Activated CD4-positive, alpha-beta memory T cell treated with anti-CD3 and anti-CD28 coated beads, Interleukin-2, amount 10 ng/mL, durations not matched to agents 7 days and 5 days (primary cell): ENCODE measurements at regions not wholly inside any gene's neighbourhood (a gene's known extent, or its start where the extent isn't known, plus 50 kb on each side); places are given as distances from the start of the nearest gene placed in this dataset.

Source experiments
- CTCF ChIA-PET: fragments of 350-600 bp; sonication (Branson Sonifier 250); formaldehyde crosslinking; loops from one replicate; lab custom pipeline; 2021; ENCODE audit warnings: antibody characterized with exemption, inconsistent platforms; lab: Charles Lee
- POLR2A ChIA-PET: fragments of 350-600 bp; sonication (Branson Sonifier 250); formaldehyde crosslinking; loops from one replicate; lab custom pipeline; 2021; ENCODE audit warnings: antibody characterized with exemption; lab: Charles Lee
- DNase-seq: peaks from one replicate; pipeline ENCODE4 v3.0.0-alpha.2; 2020
- H3K27ac Mint-ChIP-seq: one replicate; pipeline ENCODE4 v1.8.0; 2021; ENCODE audit warnings: mild to moderate bottlenecking, mixed read lengths
- H3K27me3 Mint-ChIP-seq: one replicate; pipeline ENCODE4 v1.8.0; 2021; ENCODE audit warnings: mixed read lengths
- H3K36me3 Mint-ChIP-seq: one replicate; pipeline ENCODE4 v1.8.0; 2021; ENCODE audit warnings: low read depth, mixed read lengths
- H3K4me1 Mint-ChIP-seq: one replicate; pipeline ENCODE4 v1.8.0; 2021; ENCODE audit warnings: mixed read lengths
- H3K4me3 Mint-ChIP-seq: one replicate; pipeline ENCODE4 v1.8.0; 2021; ENCODE audit warnings: mild to moderate bottlenecking, mixed read lengths
- H3K9me3 Mint-ChIP-seq: one replicate; pipeline ENCODE4 v1.8.0; 2021; ENCODE audit warnings: mixed read lengths

DNA sequence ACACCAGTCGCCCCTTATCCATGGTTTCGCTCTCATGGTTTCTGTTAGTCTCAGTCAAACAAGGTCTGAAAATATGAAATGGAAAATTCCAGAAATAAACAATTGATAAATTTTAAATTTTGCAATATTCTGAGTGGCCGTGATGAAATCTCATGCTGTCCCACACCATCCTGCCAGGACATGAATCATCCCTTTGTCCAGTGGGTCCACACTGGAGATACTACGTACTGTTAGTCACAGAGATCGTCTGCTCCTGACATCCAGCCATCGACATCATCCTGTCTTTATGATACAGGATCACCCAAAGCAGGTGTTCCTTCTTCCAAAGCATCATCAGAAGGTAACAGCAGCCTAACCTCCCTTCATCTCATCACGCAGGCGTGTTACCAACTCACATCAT is 76.5 kb upstream of the MSX1 start:
- ChIA-PET POLR2A (no interaction called here), CTCF (no interaction called here)
- Mint-ChIP-seq H3K9me3 (peaks cover 10% of the 10 kb centered on the region), H3K27me3 (no peaks in the 10 kb centered on the region), H3K4me3 (no peak overlapping the region), H3K27ac (no peak overlapping the region), H3K36me3 (no peaks in the 10 kb centered on the region), H3K4me1 (peaks cover 6% of the 10 kb centered on the region)
- DNase-seq, result no peak

DNA sequence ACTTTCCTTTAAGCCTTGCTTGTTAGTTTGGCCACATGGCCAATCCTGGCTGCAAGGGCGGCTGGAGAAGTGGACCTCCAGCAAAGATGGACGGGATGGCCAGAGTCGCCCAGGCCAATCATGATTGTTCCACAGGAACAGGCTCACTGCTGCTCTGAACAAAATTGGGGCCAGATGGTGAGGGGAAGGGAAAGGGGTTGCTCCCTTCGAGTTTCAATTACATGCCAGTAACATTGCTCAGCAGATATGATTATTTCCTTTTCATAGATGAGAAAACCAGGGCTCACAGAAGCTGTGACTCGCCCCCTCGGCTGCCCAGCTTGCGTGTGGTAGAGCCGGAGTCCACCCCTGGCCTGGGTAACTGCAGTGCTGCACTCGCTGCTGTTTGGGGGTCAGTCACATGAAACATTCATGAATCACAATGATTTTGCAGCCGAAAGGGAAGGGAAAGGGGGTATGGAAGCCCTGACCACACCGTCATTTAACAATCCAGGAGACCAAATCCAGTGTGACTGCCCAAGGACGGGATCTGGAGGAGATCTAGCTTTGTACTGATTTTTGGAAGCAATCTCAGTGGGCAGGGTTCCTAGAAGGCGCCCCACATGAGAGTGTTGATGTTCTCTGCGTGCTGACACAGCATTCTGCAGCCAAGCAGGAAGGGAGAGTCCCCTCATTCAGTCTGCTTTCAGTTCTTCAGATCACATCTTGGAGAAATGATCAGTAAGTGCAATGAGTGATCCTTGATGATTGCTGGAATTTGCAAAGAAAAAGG is 77.3 kb upstream of the MSX1 start:
- no peak for DNase-seq

GRCh38 chr4:4780729-4781244 is 78.7 kb upstream of the MSX1 start:
- no peak overlapping the region for H3K27ac Mint-ChIP-seq
- no peak for DNase-seq
- H3K4me3 Mint-ChIP-seq, result no peak overlapping the region
- no peaks in the 10 kb centered on the region for H3K27me3 Mint-ChIP-seq
- no peaks in the 10 kb centered on the region for H3K36me3 Mint-ChIP-seq
- POLR2A ChIA-PET, result no interaction called here
- H3K9me3 Mint-ChIP-seq, result peaks cover 2% of the 10 kb centered on the region
- no peaks in the 10 kb centered on the region for H3K4me1 Mint-ChIP-seq
- CTCF ChIA-PET, result no interaction called here

More for the DNA sequence above, 77.3 kb upstream of the MSX1 start:
- Mint-ChIP-seq H3K36me3 (no peaks in the 10 kb centered on the region), H3K9me3 (peaks cover 4% of the 10 kb centered on the region), H3K27ac (no peak overlapping the region), H3K27me3 (no peaks in the 10 kb centered on the region), H3K4me1 (no peaks in the 10 kb centered on the region), H3K4me3 (no peak overlapping the region)
- ChIA-PET POLR2A (no interaction called here), CTCF (no interaction called here)

DNA sequence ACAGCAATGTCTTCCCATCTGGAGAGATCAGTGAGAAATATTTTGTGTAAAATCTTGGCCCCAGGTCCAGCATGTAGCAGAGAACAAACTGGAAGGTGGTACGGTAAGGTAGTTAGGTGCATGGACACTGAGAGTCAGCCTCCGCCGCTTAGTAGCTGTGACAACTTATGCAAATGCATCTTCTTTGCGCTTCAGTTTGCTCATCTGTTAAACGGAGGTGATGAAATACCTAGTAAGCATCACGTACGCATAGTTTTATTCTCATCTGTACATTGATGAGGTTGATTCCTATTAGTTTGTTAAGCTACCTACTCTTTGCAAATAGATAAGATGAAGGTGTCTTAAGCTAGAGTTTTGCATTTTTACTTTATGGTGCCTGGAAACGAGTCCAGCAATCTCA is 80.0 kb upstream of the MSX1 start:
- H3K4me3 Mint-ChIP-seq, result no peak overlapping the region
- CTCF ChIA-PET, result no interaction called here
- no peaks in the 10 kb centered on the region for H3K36me3 Mint-ChIP-seq
- H3K27ac Mint-ChIP-seq, result no peak overlapping the region
- H3K4me1 Mint-ChIP-seq, result no peaks in the 10 kb centered on the region
- H3K9me3 Mint-ChIP-seq, result no peaks in the 10 kb centered on the region
- POLR2A ChIA-PET, result no interaction called here
- no peaks in the 10 kb centered on the region for H3K27me3 Mint-ChIP-seq
- no peak for DNase-seq

GRCh38 chr4:4779054-4779453 is 80.4 kb upstream of the MSX1 start:
- CTCF ChIA-PET, result no interaction called here
- no peak for DNase-seq
- no peaks in the 10 kb centered on the region for H3K27me3 Mint-ChIP-seq
- no peak overlapping the region for H3K4me3 Mint-ChIP-seq
- H3K4me1 Mint-ChIP-seq, result no peaks in the 10 kb centered on the region
- no peak overlapping the region for H3K27ac Mint-ChIP-seq
- no peaks in the 10 kb centered on the region for H3K9me3 Mint-ChIP-seq
- no peaks in the 10 kb centered on the region for H3K36me3 Mint-ChIP-seq
- POLR2A ChIA-PET, result no interaction called here

DNA sequence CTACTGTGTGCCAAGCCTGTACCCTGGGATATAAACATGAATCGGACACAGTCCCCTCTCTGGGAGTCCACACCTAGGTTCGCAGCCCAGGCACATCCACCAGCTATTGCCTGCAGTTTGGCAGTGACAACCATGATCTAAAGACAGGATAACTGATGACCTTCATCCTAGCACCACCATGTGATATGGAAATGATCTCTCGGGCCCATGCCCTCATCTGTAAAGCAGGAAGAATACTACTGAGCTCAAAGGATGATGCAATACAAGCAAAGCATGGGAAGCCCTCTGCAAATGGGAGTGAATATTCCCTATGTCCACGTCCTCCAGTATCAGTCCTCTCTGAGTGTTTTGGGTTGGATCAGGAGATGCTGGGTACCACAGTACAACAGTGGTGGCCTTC is 80.9 kb upstream of the MSX1 start:
- Mint-ChIP-seq H3K27me3 (no peaks in the 10 kb centered on the region), H3K9me3 (no peaks in the 10 kb centered on the region), H3K36me3 (no peaks in the 10 kb centered on the region), H3K4me1 (no peaks in the 10 kb centered on the region), H3K27ac (no peak overlapping the region), H3K4me3 (no peak overlapping the region)
- no peak for DNase-seq
- ChIA-PET CTCF (no interaction called here), POLR2A (no interaction called here)

DNA sequence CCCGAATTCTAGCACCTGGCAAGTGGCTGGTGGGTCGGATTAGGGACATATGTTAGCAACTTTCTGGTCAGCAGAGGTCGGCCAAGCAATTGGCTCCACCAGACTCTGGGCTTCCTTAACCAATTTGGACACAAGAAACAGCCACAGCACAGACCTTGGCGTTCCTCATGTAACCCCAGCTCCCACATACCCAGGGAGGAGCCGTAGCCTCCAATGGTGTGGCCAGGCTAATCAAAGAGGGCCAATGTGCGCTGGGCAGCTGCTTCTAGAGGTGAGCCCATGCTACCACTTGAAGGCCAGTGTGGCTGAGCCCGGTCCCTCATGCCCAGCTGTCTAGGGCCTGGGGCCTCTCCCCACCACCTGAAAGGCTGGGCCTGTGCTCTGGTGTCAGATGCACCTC is 82.5 kb upstream of the MSX1 start:
- POLR2A ChIA-PET, result no interaction called here

DNA sequence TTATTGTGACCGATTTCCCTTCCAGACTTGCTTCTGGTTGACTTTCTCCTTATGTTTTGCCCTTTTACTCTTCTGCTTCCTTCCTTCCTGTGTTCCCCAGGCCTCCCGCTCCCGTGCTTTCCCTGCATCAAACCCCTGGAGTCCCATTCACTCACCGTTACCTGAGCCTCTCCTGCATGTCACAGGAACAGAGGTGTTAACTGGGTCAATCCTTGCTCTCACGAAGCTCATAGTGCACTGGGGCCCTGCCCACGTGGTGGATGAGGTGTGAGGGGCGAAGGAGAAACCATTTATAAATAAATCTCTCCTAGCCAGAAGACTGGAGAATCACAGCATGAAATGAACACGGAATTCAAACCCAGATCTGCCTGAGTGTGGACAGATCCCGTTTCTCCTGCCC is 83.1 kb upstream of the MSX1 start:
- DNase-seq, result no peak
- Mint-ChIP-seq H3K9me3 (no peaks in the 10 kb centered on the region), H3K4me1 (no peaks in the 10 kb centered on the region), H3K36me3 (no peaks in the 10 kb centered on the region), H3K4me3 (no peak overlapping the region), H3K27ac (no peak overlapping the region), H3K27me3 (no peaks in the 10 kb centered on the region)
- ChIA-PET CTCF (no interaction called here), POLR2A (no interaction called here)

More for the DNA sequence above, 82.5 kb upstream of the MSX1 start:
- H3K4me3 Mint-ChIP-seq, result no peak overlapping the region
- no peaks in the 10 kb centered on the region for H3K9me3 Mint-ChIP-seq
- CTCF ChIA-PET, result no interaction called here
- no peaks in the 10 kb centered on the region for H3K4me1 Mint-ChIP-seq
- no peak for DNase-seq
- H3K36me3 Mint-ChIP-seq, result no peaks in the 10 kb centered on the region
- no peaks in the 10 kb centered on the region for H3K27me3 Mint-ChIP-seq
- no peak overlapping the region for H3K27ac Mint-ChIP-seq

- ChIA-PET CTCF (no interaction called here), POLR2A (no interaction called here)
- Mint-ChIP-seq H3K36me3 (no peaks in the 10 kb centered on the region), H3K9me3 (no peaks in the 10 kb centered on the region), H3K27me3 (no peaks in the 10 kb centered on the region), H3K4me1 (no peaks in the 10 kb centered on the region), H3K4me3 (no peak overlapping the region), H3K27ac (no peak overlapping the region)
- DNase-seq, result no peak
Measured at GRCh38 chr4:4775493-4776004, 83.9 kb upstream of the MSX1 start.

DNA sequence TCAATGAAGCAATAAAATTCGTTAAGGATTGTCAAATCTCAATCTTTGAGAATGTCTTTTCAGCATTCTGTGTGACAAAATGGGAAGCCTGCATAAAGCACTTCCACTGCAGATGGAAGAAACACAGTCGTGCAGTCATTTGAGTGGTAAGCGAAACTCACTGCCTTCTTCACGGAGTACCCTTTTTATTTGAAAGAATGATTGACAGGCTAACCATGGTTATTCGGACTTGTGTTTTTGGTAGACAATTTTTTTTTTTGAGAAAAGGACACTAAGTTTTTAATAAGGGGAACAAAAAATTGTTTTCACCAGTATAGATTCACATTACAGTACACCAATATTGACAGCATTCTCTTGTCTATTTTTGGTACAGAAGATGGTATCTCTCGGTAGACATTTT is 86.9 kb upstream of the MSX1 start:
- no peak overlapping the region for H3K27ac Mint-ChIP-seq
- ChIA-PET POLR2A (no interaction called here), CTCF (no interaction called here)
- H3K4me3 Mint-ChIP-seq, result no peak overlapping the region
- H3K36me3 Mint-ChIP-seq, result peaks cover under 1% of the 10 kb centered on the region
- no peaks in the 10 kb centered on the region for H3K9me3 Mint-ChIP-seq
- H3K27me3 Mint-ChIP-seq, result no peaks in the 10 kb centered on the region
- H3K4me1 Mint-ChIP-seq, result no peaks in the 10 kb centered on the region
- DNase-seq, result no peak

GRCh38 chr4:4771160-4771559 is 88.3 kb upstream of the MSX1 start:
- Mint-ChIP-seq H3K36me3 (peaks cover 3% of the 10 kb centered on the region), H3K4me1 (no peaks in the 10 kb centered on the region), H3K4me3 (no peak overlapping the region), H3K27me3 (no peaks in the 10 kb centered on the region), H3K27ac (no peak overlapping the region), H3K9me3 (peaks cover 4% of the 10 kb centered on the region)
- POLR2A ChIA-PET, result no interaction called here
- CTCF ChIA-PET, result interaction anchor here (0.7 kb wide), 1 partner anchor 49 kb away, joined by 3 read pairs; no protein-coding TSS in a partner anchor
- no peak for DNase-seq

DNA sequence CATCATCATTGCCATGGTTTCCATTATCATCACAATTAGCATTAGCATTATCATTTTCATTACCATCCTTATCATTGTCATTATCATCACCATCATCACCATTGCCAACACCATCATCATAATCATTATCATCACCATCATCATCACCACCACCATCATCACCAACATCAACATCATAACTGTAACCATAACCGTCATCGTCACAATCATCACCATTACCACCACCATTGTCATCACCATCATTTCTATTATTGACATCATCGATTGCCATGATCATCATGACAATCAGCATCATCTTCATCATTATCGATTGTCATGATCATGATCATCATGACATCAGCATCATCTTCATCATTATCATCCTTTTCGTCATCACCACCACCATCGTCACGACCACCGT is 88.9 kb upstream of the MSX1 start:
- no peak overlapping the region for H3K27ac Mint-ChIP-seq
- no peaks in the 10 kb centered on the region for H3K27me3 Mint-ChIP-seq
- H3K9me3 Mint-ChIP-seq, result peaks cover 4% of the 10 kb centered on the region
- no peaks in the 10 kb centered on the region for H3K4me1 Mint-ChIP-seq
- CTCF ChIA-PET, result no interaction called here
- DNase-seq, result no peak
- no peak overlapping the region for H3K4me3 Mint-ChIP-seq
- H3K36me3 Mint-ChIP-seq, result peaks cover 3% of the 10 kb centered on the region
- POLR2A ChIA-PET, result no interaction called here

DNA sequence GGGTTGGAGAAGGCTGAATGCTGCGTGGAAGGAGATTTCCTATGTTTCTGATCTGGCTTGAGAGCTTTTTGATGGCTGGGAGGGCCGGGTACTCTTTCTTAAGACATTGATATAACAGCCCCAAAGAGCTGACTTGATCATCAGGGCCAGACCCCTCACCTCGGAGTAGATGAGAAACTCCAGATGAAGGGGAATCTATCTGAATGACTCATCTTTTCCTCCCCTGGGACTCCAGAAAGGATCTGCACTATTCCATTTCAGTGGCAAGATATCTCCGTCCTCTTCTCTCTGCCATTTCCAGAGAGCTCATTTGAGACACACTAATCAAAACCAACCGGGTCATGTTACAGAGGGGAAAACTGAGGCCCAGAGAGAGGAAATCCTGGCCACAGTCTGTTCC is 92.9 kb upstream of the MSX1 start:
- H3K27me3 Mint-ChIP-seq, result peaks cover 2% of the 10 kb centered on the region
- H3K9me3 Mint-ChIP-seq, result peaks cover 4% of the 10 kb centered on the region
- H3K36me3 Mint-ChIP-seq, result peaks cover 3% of the 10 kb centered on the region
- ChIA-PET POLR2A (no interaction called here), CTCF (no interaction called here)
- no peak overlapping the region for H3K27ac Mint-ChIP-seq
- DNase-seq, result no peak
- H3K4me1 Mint-ChIP-seq, result peaks cover 20% of the 10 kb centered on the region
- H3K4me3 Mint-ChIP-seq, result no peak overlapping the region

- CTCF ChIA-PET, result no interaction called here
- Mint-ChIP-seq H3K36me3 (peaks cover 3% of the 10 kb centered on the region), H3K4me3 (no peak overlapping the region), H3K4me1 (peaks cover 20% of the 10 kb centered on the region), H3K27me3 (peaks cover 2% of the 10 kb centered on the region), H3K27ac (no peak overlapping the region), H3K9me3 (peaks cover 4% of the 10 kb centered on the region)
- DNase-seq, result no peak
- POLR2A ChIA-PET, result no interaction called here
Measured at GRCh38 chr4:4765811-4766210, 93.7 kb upstream of the MSX1 start.
